K562 (cell line): ENCODE measurements at regions not wholly inside any gene's neighbourhood (a gene's known extent, or its start where the extent isn't known, plus 50 kb on each side); places are given as distances from the start of the nearest gene placed in this dataset.

Experiments
- ATAC-seq: fragments of 200-7000 bp; cut with Tn5 transposase; 3 replicates; pipeline ENCODE4 v1.9.1; 2020; ENCODE audit warnings: moderate library complexity
- BruUV-seq: library from RNA; stranded (reverse); fragments of 400-500 nt; replicated peaks from 2 replicates; lab custom pipeline; 2021; lab: Mats Ljungman, UMichigan
- CTCF ChIA-PET: fragments of 300-600 bp; formaldehyde crosslinking; extraction: SDS; loops from one replicate; lab custom pipeline; 2021; ENCODE audit warnings: low intra/inter-chr PET ratio; lab: Yijun Ruan, JAX
- POLR2A ChIA-PET: fragments of 300-600, 350-650 bp; sonication (Branson Sonifier 250); formaldehyde crosslinking; extraction: SDS; loops from one replicate; lab custom pipeline; 2021; ENCODE audit warnings: antibody characterized with exemption, inconsistent platforms; lab: Yijun Ruan, JAX
- DNase-seq, 4 experiments: peaks; one replicate each; pipeline versions ENCODE4 v3.0.0 to v3.0.0-alpha.2; 2011 to 2018; ENCODE audit warnings: low spot score in 3 of 4, mixed read lengths in 3 of 4; ENCODE audit errors: extremely low read depth in 1 of 4
- FAIRE-seq: peaks from 2 replicates; lab custom pipeline; 2011; peaks lifted over from hg19 to GRCh38; lab: Jason Lieb, UNC
- H2AFZ ChIP-seq: 2 replicates; pipeline ENCODE4 v1.6.0; 2011; ENCODE audit warnings: low read depth, low read length, control low read depth, inconsistent platforms
- H3K27ac ChIP-seq: fragments of 200-600 bp; 3 replicates; pipeline ENCODE4 v1.8.0; 2011; ENCODE audit warnings: low read depth, mild to moderate bottlenecking, control low read depth, inconsistent platforms, low read length, moderate library complexity, mixed read lengths; ENCODE audit errors: extremely low read depth
- H3K27me3 ChIP-seq, 2 experiments: fragments of 300-600 bp in 1 of 2; 2 replicates in 1 of 2; 3 replicates in 1 of 2; pipeline versions ENCODE4 v1.6.0 to v1.8.0; 2011; ENCODE audit warnings: inconsistent platforms in 2 of 2, low read length in 2 of 2, mild to moderate bottlenecking in 1 of 2, mixed read lengths in 1 of 2, moderate library complexity in 1 of 2; ENCODE audit not compliant: control insufficient read depth in 2 of 2, insufficient read depth in 2 of 2
- H3K36me3 ChIP-seq: fragments of 300-600 bp; 3 replicates; pipeline ENCODE4 v1.8.0; 2011; ENCODE audit warnings: mild to moderate bottlenecking, low read length, inconsistent platforms; ENCODE audit not compliant: control insufficient read depth, insufficient read depth
- H3K4me1 ChIP-seq, 2 experiments: fragments of 200-600 bp in 1 of 2; replicated peaks in 1 of 2; 2 replicates in 1 of 2; 3 replicates in 1 of 2; pipeline versions ENCODE4 v1.5.1 to v1.8.0; 2011; ENCODE audit warnings: inconsistent platforms in 2 of 2, low read length in 2 of 2, mild to moderate bottlenecking in 1 of 2, mixed read lengths in 1 of 2, moderate library complexity in 1 of 2; ENCODE audit not compliant: control insufficient read depth in 2 of 2, insufficient read depth in 2 of 2
- H3K4me2 ChIP-seq: 2 replicates; pipeline ENCODE4 v1.6.1; 2011; ENCODE audit warnings: low read length, control low read depth, inconsistent platforms, mixed read lengths; ENCODE audit not compliant: insufficient read depth
- H3K4me3 ChIP-seq: fragments of 200-600 bp; sonication (generic), shearing (Covaris generic); 2 replicates; pipeline ENCODE4 v1.5.1; 2016; ENCODE audit warnings: control low read depth, inconsistent platforms
- H3K79me2 ChIP-seq: fragments of 200-600 bp; 3 replicates; pipeline ENCODE4 v1.8.0; 2011; ENCODE audit warnings: low read length, inconsistent platforms; ENCODE audit not compliant: control insufficient read depth, insufficient read depth
- H3K9ac ChIP-seq, 2 experiments: 2 replicates each; pipeline versions ENCODE4 v1.6.0 to v1.6.1; 2011; ENCODE audit warnings: low read depth in 2 of 2, low read length in 2 of 2, control low read depth in 1 of 2, inconsistent platforms in 1 of 2, mild to moderate bottlenecking in 1 of 2, mixed read lengths in 1 of 2; ENCODE audit not compliant: insufficient read depth in 1 of 2
- H3K9me1 ChIP-seq: one replicate; pipeline ENCODE4 v1.6.0; 2011; ENCODE audit warnings: inconsistent platforms, mild to moderate bottlenecking, low read length, moderate library complexity; ENCODE audit not compliant: control insufficient read depth, insufficient read depth
- H3K9me3 ChIP-seq: replicated peaks from 2 replicates; pipeline ENCODE4 v1.5.1; 2011; ENCODE audit warnings: low read depth, low read length, inconsistent platforms; ENCODE audit not compliant: control insufficient read depth, insufficient read depth
- H4K20me1 ChIP-seq: replicated peaks from 2 replicates; pipeline ENCODE4 v1.6.1; 2011; ENCODE audit warnings: low read length, inconsistent platforms, mixed read lengths; ENCODE audit not compliant: control insufficient read depth, insufficient read depth
- ATF7 ChIP-seq: fragments of 450-650 bp; IDR thresholded peaks from 2 replicates; pipeline ENCODE4 v1.7.1; 2014; ENCODE audit warnings: mild to moderate bottlenecking, moderate library complexity
- BMI1 ChIP-seq: fragments of 150-350 bp; IDR thresholded peaks from 2 replicates; pipeline ENCODE4 v1.6.1; 2014; ENCODE audit warnings: low read length
- ELF1 ChIP-seq: fragments of 200-800 bp; sonication (Bioruptor generic); IDR thresholded peaks from 2 replicates; pipeline ENCODE4 v1.6.1; 2016; ENCODE audit warnings: missing genetic modification characterization, missing compliant biosample characterization
- FOXA1 ChIP-seq: fragments of 450-650 bp; IDR thresholded peaks from 2 replicates; pipeline ENCODE4 v1.6.1; 2016; ENCODE audit warnings: mild to moderate bottlenecking, borderline replicate concordance
- GTF2F1 ChIP-seq: IDR thresholded peaks from 2 replicates; pipeline ENCODE4 v1.6.1; 2011; ENCODE audit warnings: low read depth, low read length, improper control_type of control experiment
- HNRNPL ChIP-seq: fragments of 200-400 bp; formaldehyde crosslinking; IDR thresholded peaks from 2 replicates; pipeline ENCODE4 v1.6.1; 2017; ENCODE audit warnings: low read depth, mild to moderate bottlenecking, low read length
- HSF4 ChIP-seq: fragments of 250-450 bp; sonication (Bioruptor Pico); IDR thresholded peaks from 2 replicates; pipeline ENCODE4 v2.1.2; 2022; ENCODE audit warnings: mild to moderate bottlenecking, moderate library complexity, borderline replicate concordance
- POLR3G ChIP-seq: IDR thresholded peaks from 2 replicates; pipeline ENCODE4 v1.6.1; 2011; ENCODE audit not compliant: insufficient read length, insufficient replicate concordance; ENCODE audit errors: extremely low read depth
- RFX7 ChIP-seq: fragments of 250-450 bp; sonication (Bioruptor Pico); IDR thresholded peaks from 2 replicates; pipeline ENCODE4 v1.5.1; 2021; ENCODE audit warnings: mild to moderate bottlenecking
- SETDB1 ChIP-seq: IDR thresholded peaks from one replicate; pipeline ENCODE4 v1.6.1; 2012; ENCODE audit warnings: low read length, control low read depth, inconsistent platforms
- SMARCE1 ChIP-seq: fragments of 450-650 bp; IDR thresholded peaks from 2 replicates; pipeline ENCODE4 v1.7.1; 2016; ENCODE audit warnings: mild to moderate bottlenecking
- TCF7L2 ChIP-seq: fragments of 150-350 bp; IDR thresholded peaks from 2 replicates; pipeline ENCODE4 v1.6.1; 2016; ENCODE audit warnings: low read depth, mild to moderate bottlenecking, low read length, moderate library complexity
- ZKSCAN8 ChIP-seq: fragments of 200-800 bp; sonication (Bioruptor generic); IDR thresholded peaks from 2 replicates; pipeline ENCODE4 v1.6.1; 2016; ENCODE audit warnings: missing genetic modification characterization, missing compliant biosample characterization
- whole genome bisulfite sequencing: fragments of 100-300 bp; shearing (Covaris generic); methylation state at CpG from one replicate; pipeline ENCODE4 v1.1.6; 2016; ENCODE audit warnings: low coverage, mixed read lengths; ENCODE audit not compliant: insufficient coverage; ENCODE audit errors: missing lambda C conversion rate; 5-methylcytosine and 5-hydroxymethylcytosine counted together
- in situ Hi-C: fragments of 300-500 bp; cut with MboI; formaldehyde crosslinking; loops from 4 replicates; pipeline ENCODE4 v1.15.0; 2018; ENCODE audit warnings: inconsistent platforms, mixed read lengths
- intact Hi-C: fragments of 100-400 bp; cut with micrococcal nuclease; formaldehyde crosslinking; loops from 2 replicates; pipeline ENCODE4 v1.14.2; 2022
- TF ChIP-seq, protein P1 (sequence below): fragments of 250-450 bp; sonication (Bioruptor Pico); IDR thresholded peaks from 2 replicates; pipeline ENCODE4 v1.9.0; 2021; ENCODE audit warnings: mild to moderate bottlenecking, inconsistent platforms
- TF ChIP-seq, protein P2 (sequence below): fragments of 200-800 bp; sonication (Bioruptor generic); IDR thresholded peaks from 2 replicates; pipeline ENCODE4 v1.6.1; 2016; ENCODE audit warnings: missing genetic modification characterization, missing compliant biosample characterization
- TF ChIP-seq, protein P3 (sequence below): fragments of 450-650 bp; formaldehyde crosslinking; IDR thresholded peaks from 2 replicates; pipeline ENCODE4 v1.4.0; 2022; ENCODE audit warnings: mild to moderate bottlenecking, moderate library complexity

DNA sequence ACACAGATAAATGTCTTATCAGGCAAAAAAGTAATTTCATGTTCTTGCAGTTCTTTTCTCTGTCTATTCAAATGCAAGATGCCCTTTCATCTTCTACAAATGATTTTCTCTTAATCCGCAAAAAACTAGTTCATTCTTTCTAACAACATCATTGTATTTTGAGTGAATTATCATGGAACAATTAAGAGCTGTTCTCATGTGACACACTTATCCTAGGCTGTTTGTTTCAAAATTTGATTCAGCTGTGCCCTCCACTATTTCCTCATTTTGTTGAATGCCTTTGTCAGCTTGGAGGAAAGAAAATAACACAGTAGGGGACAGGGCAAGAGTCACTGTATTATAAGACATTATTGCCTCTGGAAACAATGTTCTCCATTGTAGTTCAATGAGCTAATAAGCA lies 396.9 kb downstream of the KCTD12 start:
- Histone ChIP-seq H3K4me3 (no peak overlapping the region), H3K9me3 (no peaks in the 10 kb centered on the region), H2AFZ (no peak overlapping the region), H3K4me2 (no peak overlapping the region), H4K20me1 (no peaks in the 10 kb centered on the region), H3K27ac (no peak overlapping the region), H3K9ac (no peak overlapping the region), H3K4me1 (no peaks in the 10 kb centered on the region), H3K36me3 (no peaks in the 10 kb centered on the region), H3K27me3 (no peaks in the 10 kb centered on the region), H3K79me2 (no peaks in the 10 kb centered on the region), H3K9me1 (no peaks in the 10 kb centered on the region)
- intact Hi-C loops = no loop called here
- ChIA-PET POLR2A (no interaction called here), CTCF (no interaction called here)
- ATAC-seq = no peak
- in situ Hi-C loops = no loop called here
- 0% methylated on average over 1 of the region's 1 CpG for WGBS
- no peak for DNase-seq
- no TSS peak for BruUV-seq
- FAIRE-seq = no peak
- TF ChIP-seq RFX7 (CRISPR knock-in tag) (no peak), FOXA1 (no peak), TCF7L2 (no peak), ATF7 (no peak), POLR3G (no peak), ELF1 (tag) (no peak), HSF4 (CRISPR knock-in tag) (no peak), SMARCE1 (no peak), SETDB1 (no peak), HNRNPL (no peak), ZKSCAN8 (no peak), BMI1 (no peak), GTF2F1 (no peak)
- TF ChIP-seq, protein P1, sequence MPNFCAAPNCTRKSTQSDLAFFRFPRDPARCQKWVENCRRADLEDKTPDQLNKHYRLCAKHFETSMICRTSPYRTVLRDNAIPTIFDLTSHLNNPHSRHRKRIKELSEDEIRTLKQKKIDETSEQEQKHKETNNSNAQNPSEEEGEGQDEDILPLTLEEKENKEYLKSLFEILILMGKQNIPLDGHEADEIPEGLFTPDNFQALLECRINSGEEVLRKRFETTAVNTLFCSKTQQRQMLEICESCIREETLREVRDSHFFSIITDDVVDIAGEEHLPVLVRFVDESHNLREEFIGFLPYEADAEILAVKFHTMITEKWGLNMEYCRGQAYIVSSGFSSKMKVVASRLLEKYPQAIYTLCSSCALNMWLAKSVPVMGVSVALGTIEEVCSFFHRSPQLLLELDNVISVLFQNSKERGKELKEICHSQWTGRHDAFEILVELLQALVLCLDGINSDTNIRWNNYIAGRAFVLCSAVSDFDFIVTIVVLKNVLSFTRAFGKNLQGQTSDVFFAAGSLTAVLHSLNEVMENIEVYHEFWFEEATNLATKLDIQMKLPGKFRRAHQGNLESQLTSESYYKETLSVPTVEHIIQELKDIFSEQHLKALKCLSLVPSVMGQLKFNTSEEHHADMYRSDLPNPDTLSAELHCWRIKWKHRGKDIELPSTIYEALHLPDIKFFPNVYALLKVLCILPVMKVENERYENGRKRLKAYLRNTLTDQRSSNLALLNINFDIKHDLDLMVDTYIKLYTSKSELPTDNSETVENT (CRISPR knock-in tag) = no peak
- TF ChIP-seq, protein P2, sequence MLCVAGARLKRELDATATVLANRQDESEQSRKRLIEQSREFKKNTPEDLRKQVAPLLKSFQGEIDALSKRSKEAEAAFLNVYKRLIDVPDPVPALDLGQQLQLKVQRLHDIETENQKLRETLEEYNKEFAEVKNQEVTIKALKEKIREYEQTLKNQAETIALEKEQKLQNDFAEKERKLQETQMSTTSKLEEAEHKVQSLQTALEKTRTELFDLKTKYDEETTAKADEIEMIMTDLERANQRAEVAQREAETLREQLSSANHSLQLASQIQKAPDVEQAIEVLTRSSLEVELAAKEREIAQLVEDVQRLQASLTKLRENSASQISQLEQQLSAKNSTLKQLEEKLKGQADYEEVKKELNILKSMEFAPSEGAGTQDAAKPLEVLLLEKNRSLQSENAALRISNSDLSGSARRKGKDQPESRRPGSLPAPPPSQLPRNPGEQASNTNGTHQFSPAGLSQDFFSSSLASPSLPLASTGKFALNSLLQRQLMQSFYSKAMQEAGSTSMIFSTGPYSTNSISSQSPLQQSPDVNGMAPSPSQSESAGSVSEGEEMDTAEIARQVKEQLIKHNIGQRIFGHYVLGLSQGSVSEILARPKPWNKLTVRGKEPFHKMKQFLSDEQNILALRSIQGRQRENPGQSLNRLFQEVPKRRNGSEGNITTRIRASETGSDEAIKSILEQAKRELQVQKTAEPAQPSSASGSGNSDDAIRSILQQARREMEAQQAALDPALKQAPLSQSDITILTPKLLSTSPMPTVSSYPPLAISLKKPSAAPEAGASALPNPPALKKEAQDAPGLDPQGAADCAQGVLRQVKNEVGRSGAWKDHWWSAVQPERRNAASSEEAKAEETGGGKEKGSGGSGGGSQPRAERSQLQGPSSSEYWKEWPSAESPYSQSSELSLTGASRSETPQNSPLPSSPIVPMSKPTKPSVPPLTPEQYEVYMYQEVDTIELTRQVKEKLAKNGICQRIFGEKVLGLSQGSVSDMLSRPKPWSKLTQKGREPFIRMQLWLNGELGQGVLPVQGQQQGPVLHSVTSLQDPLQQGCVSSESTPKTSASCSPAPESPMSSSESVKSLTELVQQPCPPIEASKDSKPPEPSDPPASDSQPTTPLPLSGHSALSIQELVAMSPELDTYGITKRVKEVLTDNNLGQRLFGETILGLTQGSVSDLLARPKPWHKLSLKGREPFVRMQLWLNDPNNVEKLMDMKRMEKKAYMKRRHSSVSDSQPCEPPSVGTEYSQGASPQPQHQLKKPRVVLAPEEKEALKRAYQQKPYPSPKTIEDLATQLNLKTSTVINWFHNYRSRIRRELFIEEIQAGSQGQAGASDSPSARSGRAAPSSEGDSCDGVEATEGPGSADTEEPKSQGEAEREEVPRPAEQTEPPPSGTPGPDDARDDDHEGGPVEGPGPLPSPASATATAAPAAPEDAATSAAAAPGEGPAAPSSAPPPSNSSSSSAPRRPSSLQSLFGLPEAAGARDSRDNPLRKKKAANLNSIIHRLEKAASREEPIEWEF (CRISPR knock-in tag) = no peak
- TF ChIP-seq, protein P3, sequence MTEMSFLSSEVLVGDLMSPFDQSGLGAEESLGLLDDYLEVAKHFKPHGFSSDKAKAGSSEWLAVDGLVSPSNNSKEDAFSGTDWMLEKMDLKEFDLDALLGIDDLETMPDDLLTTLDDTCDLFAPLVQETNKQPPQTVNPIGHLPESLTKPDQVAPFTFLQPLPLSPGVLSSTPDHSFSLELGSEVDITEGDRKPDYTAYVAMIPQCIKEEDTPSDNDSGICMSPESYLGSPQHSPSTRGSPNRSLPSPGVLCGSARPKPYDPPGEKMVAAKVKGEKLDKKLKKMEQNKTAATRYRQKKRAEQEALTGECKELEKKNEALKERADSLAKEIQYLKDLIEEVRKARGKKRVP (CRISPR knock-in tag) = no peak
